CD14-positive monocyte (primary cell): ENCODE measurements at regions not wholly inside any gene's neighbourhood (a gene's known extent, or its start where the extent isn't known, plus 50 kb on each side); places are given as distances from the start of the nearest gene placed in this dataset.
A peak's percentile ranks its signal among the peaks of the same experiment; 100 is the strongest.

Experiments used
- DNase-seq, 3 donors: peaks; one replicate each; pipeline ENCODE4 v3.0.0-alpha.2; 2011 to 2022
- H2AFZ ChIP-seq: 2 replicates; pipeline ENCODE4 v1.6.0; 2012; ENCODE audit warnings: mild to moderate bottlenecking, low read depth, low read length, inconsistent platforms; ENCODE audit not compliant: insufficient read depth, poor library complexity, severe bottlenecking
- H3K27ac ChIP-seq, 2 donors: 1 replicate in 1 of 2; 2 replicates in 1 of 2; pipeline ENCODE4 v1.5.1; 2012 to 2013; ENCODE audit warnings: low read length in 2 of 2, control low read depth in 1 of 2, inconsistent platforms in 1 of 2, low read depth in 1 of 2, mild to moderate bottlenecking in 1 of 2
- H3K27me3 ChIP-seq, 2 donors: one replicate each; pipeline versions ENCODE4 v1.6.0 to v1.6.1; 2011 to 2013; ENCODE audit warnings: low read length in 2 of 2; ENCODE audit not compliant: control insufficient read depth in 2 of 2, insufficient read depth in 2 of 2
- H3K36me3 ChIP-seq, 2 donors: replicated peaks in 1 of 2; 1 replicate in 1 of 2; 2 replicates in 1 of 2; pipeline versions ENCODE4 v1.5.1 to v1.6.1; 2012 to 2013; ENCODE audit warnings: low read length in 2 of 2, control low read depth in 1 of 2, inconsistent platforms in 1 of 2, mild to moderate bottlenecking in 1 of 2; ENCODE audit not compliant: insufficient read depth in 2 of 2, control insufficient read depth in 1 of 2
- H3K4me1 ChIP-seq, 2 donors: 1 replicate in 1 of 2; 2 replicates in 1 of 2; pipeline versions ENCODE4 v1.5.1 to v1.6.1; 2012 to 2013; ENCODE audit warnings: low read length in 2 of 2, control low read depth in 1 of 2, inconsistent platforms in 1 of 2, mild to moderate bottlenecking in 1 of 2, moderate library complexity in 1 of 2; ENCODE audit not compliant: insufficient read depth in 2 of 2, control insufficient read depth in 1 of 2
- H3K4me2 ChIP-seq: replicated peaks from 2 replicates; pipeline ENCODE3; 2012; ENCODE audit warnings: low read length, moderate library complexity, mild to moderate bottlenecking; ENCODE audit not compliant: poor library complexity, severe bottlenecking; ENCODE audit errors: extremely low read depth
- H3K4me3 ChIP-seq, 3 experiments: fragments of 200-600 bp in 1 of 3; sonication (generic) in 1 of 3; replicated peaks in 1 of 3; 1 replicate in 2 of 3; 2 replicates in 1 of 3; pipeline ENCODE4 v1.5.1; 2011 to 2013; ENCODE audit warnings: low read length in 3 of 3, mild to moderate bottlenecking in 3 of 3, control low read depth in 2 of 3, low read depth in 2 of 3, inconsistent platforms in 1 of 3, moderate library complexity in 1 of 3
- H3K79me2 ChIP-seq: 2 replicates; pipeline ENCODE4 v1.6.0; 2012; ENCODE audit warnings: mild to moderate bottlenecking, control low read depth, inconsistent platforms, low read length, moderate library complexity; ENCODE audit not compliant: insufficient read depth
- H3K9ac ChIP-seq: 2 replicates; pipeline ENCODE4 v1.6.0; 2017; ENCODE audit warnings: low read length, mild to moderate bottlenecking; ENCODE audit not compliant: insufficient read depth, poor library complexity, severe bottlenecking
- H3K9me3 ChIP-seq, 2 donors: replicated peaks in 1 of 2; 1 replicate in 1 of 2; 2 replicates in 1 of 2; pipeline versions ENCODE4 v1.5.1 to v1.6.1; 2012 to 2013; ENCODE audit warnings: low read length in 2 of 2, control low read depth in 1 of 2; ENCODE audit not compliant: control insufficient read depth in 1 of 2, insufficient read depth in 1 of 2
- H4K20me1 ChIP-seq: 2 replicates; pipeline ENCODE4 v1.6.0; 2012; ENCODE audit warnings: mild to moderate bottlenecking, low read length, control low read depth, moderate library complexity; ENCODE audit not compliant: insufficient read depth
- H3K27ac Mint-ChIP-seq, 7 donors: one replicate each; pipeline ENCODE4 v1.8.0; 2020; ENCODE audit warnings: mild to moderate bottlenecking in 7 of 7, mixed read lengths in 7 of 7, moderate library complexity in 6 of 7, inconsistent platforms in 2 of 7
- H3K27me3 Mint-ChIP-seq, 3 donors: one replicate each; pipeline ENCODE4 v1.8.0; 2021 to 2022; ENCODE audit warnings: low read depth in 3 of 3, mild to moderate bottlenecking in 3 of 3, mixed read lengths in 3 of 3, moderate library complexity in 3 of 3, inconsistent platforms in 1 of 3
- H3K36me3 Mint-ChIP-seq, 2 donors: one replicate each; pipeline ENCODE4 v1.8.0; 2020; ENCODE audit warnings: mixed read lengths in 2 of 2, inconsistent platforms in 1 of 2, mild to moderate bottlenecking in 1 of 2
- H3K4me1 Mint-ChIP-seq: one replicate; pipeline ENCODE4 v1.8.0; 2020; ENCODE audit warnings: mild to moderate bottlenecking, mixed read lengths
- H3K4me3 Mint-ChIP-seq, 2 donors: one replicate each; pipeline ENCODE4 v1.8.0; 2020; ENCODE audit warnings: mild to moderate bottlenecking in 2 of 2, mixed read lengths in 2 of 2, moderate library complexity in 1 of 2
- H3K9me3 Mint-ChIP-seq, 7 donors: one replicate each; pipeline ENCODE4 v1.8.0; 2020 to 2022; ENCODE audit warnings: mixed read lengths in 7 of 7, mild to moderate bottlenecking in 6 of 7, moderate library complexity in 6 of 7, inconsistent platforms in 2 of 7
- CTCF ChIP-seq: fragments of 200-600 bp; IDR thresholded peaks from one replicate; pipeline ENCODE4 v1.8.0; 2022; ENCODE audit warnings: antibody characterized with exemption, mild to moderate bottlenecking
- WGBS: methylation state at CpG from one replicate; pipeline ENCODE4 v1.1.5; 2013; ENCODE audit warnings: missing lambda C conversion rate; ENCODE audit not compliant: insufficient coverage; 5-methylcytosine and 5-hydroxymethylcytosine counted together
- intact Hi-C, 2 donors: fragments of 100-400 bp; cut with micrococcal nuclease; formaldehyde crosslinking; loops; one replicate each; pipeline versions ENCODE4 v1.15.0 to v1.15.1; 2023

DNA sequence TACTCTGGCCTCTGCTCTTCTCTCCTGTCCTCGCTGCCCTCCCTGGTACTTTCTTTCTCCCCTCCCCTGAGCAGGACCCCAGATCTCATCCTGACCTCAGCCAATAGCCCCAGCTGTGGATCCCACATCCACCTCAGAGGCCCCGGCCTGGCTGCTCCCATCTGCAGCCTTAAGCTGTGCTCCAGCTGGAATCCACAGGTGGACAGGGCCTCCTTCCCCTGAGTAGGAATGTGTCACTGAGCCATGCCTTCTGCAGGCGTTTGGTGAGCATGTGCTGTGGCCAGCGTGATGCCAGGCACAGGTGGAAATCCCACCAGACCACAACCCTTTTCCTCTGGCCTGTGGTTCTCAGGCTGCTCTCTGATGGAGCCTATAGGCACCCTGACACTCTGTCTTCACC is 68.9 kb downstream of the C5orf15 start:
- H4K20me1 ChIP-seq: no peaks in the 10 kb centered on the region
- H3K9me3 Mint-ChIP-seq: peaks cover 0 to 1% (median 0%) of the 10 kb centered on the region in 7 donors
- no peaks in the 10 kb centered on the region for H3K9me3 ChIP-seq
- H3K27me3 ChIP-seq: no peaks in the 10 kb centered on the region
- no peaks in the 10 kb centered on the region for H3K79me2 ChIP-seq
- no peak overlapping the region for H3K9ac ChIP-seq
- no peak overlapping the region for H3K4me3 Mint-ChIP-seq
- H2AFZ ChIP-seq: no peak overlapping the region
- no peak for TF ChIP-seq CTCF
- no peak overlapping the region for H3K27ac ChIP-seq
- H3K36me3 ChIP-seq: no peaks in the 10 kb centered on the region
- H3K4me1 ChIP-seq: no peaks in the 10 kb centered on the region
- H3K27ac Mint-ChIP-seq: no peak overlapping the region
- H3K27me3 Mint-ChIP-seq: peaks cover 4 to 8% (median 5%) of the 10 kb centered on the region in 3 donors
- intact Hi-C loops: no loop called here
- H3K4me2 ChIP-seq: no peak overlapping the region
- H3K36me3 Mint-ChIP-seq: no peaks in the 10 kb centered on the region
- 86% methylated on average over 2 of the region's 4 CpGs for WGBS
- H3K4me1 Mint-ChIP-seq: no peaks in the 10 kb centered on the region
- no peak for DNase-seq
- H3K4me3 ChIP-seq: no peak overlapping the region

DNA sequence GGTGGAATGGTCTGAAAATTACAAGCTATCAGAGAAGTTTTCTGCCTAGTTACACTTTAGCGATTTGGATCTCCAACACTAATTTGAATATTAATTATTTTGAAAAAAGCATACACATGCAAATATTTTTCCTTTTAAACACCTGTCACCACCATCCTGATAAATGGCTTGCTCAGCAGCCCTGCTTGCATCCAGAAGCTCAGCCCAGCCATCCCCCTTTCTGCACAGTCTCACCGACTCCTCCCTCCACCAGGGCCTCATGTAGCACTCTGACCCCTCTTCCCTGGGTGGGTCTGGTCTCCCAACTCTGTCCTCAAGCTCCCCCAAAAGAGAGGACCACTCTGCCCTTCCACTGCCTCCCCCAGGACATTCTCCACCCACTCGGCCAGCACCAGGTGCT is 70.0 kb downstream of the C5orf15 start:
- H3K9me3 ChIP-seq: no peaks in the 10 kb centered on the region
- WGBS: 100% methylated on average over 1 of the region's 3 CpGs
- no peak overlapping the region for H3K4me2 ChIP-seq
- Mint-ChIP-seq H3K36me3 (no peaks in the 10 kb centered on the region), H3K9me3 (peaks cover 0 to 1% (median 0%) of the 10 kb centered on the region in 7 donors), H3K27ac (no peak overlapping the region), H3K27me3 (peaks cover 4 to 8% (median 5%) of the 10 kb centered on the region in 3 donors), H3K4me1 (no peaks in the 10 kb centered on the region), H3K4me3 (peak overlapping the region in 1 of 2 donors; percentile 55)
- no peaks in the 10 kb centered on the region for H3K79me2 ChIP-seq
- no peaks in the 10 kb centered on the region for H4K20me1 ChIP-seq
- H3K27me3 ChIP-seq: no peaks in the 10 kb centered on the region
- intact Hi-C loops: no loop called here
- no peaks in the 10 kb centered on the region for H3K4me1 ChIP-seq
- no peak for DNase-seq
- no peaks in the 10 kb centered on the region for H3K36me3 ChIP-seq
- TF ChIP-seq CTCF: no peak
- H2AFZ ChIP-seq: no peak overlapping the region
- no peak overlapping the region for H3K4me3 ChIP-seq
- no peak overlapping the region for H3K27ac ChIP-seq
- H3K9ac ChIP-seq: no peak overlapping the region
